ENCODE measurements at regions not wholly inside any gene's neighbourhood (a gene's known extent, or its start where the extent isn't known, plus 50 kb on each side); places are given as distances from the start of the nearest gene placed in this dataset.

GRCh38 chr6:82419132-82419581, 55.5 kb downstream of the TPBG start:
- Histone ChIP-seq H3K9me2 (ENCODE audit: insufficient read depth) (no peaks in the 10 kb centered on the region), H3K36me3 (ENCODE audit: control insufficient read depth in 1 of 2, insufficient read depth in 2 of 2, low read length in 2 of 2) (no peaks in the 10 kb centered on the region), H3K27ac (ENCODE audit: low read depth, low read length) (no peak overlapping the region), H3K79me2 (ENCODE audit: insufficient read depth, low read length) (no peaks in the 10 kb centered on the region), H3K4me1 (ENCODE audit: control insufficient read depth in 1 of 2, insufficient read depth in 2 of 2, low read length in 2 of 2) (no peaks in the 10 kb centered on the region), H3K9ac (ENCODE audit: low read length) (no peak overlapping the region), H3K27me3 (ENCODE audit: insufficient read depth, low read length) (no peaks in the 10 kb centered on the region), H3K9me3 (ENCODE audit: control insufficient read depth in 1 of 2, insufficient read depth in 1 of 2, low read depth in 1 of 2, low read length in 2 of 2) (no peaks in the 10 kb centered on the region), H2AFZ (ENCODE audit: low read depth, low read length, poor library complexity, severe bottlenecking) (no peak overlapping the region), H3K4me2 (ENCODE audit: low read length) (no peak overlapping the region), H4K20me1 (ENCODE audit: insufficient read depth) (no peaks in the 10 kb centered on the region), H3K4me3 (replicated peaks in 1 of 2; ENCODE audit: low read depth in 1 of 2, low read length in 2 of 2) (no peak overlapping the region)
- DNase-seq (ENCODE audit: low read depth, low spot score) (no peak), ATAC-seq (no peak)
- POLR2A ChIA-PET, result no interaction called here
- BruUV-seq (replicated peaks), result no TSS peak
- intact Hi-C loops (cut with micrococcal nuclease), result no loop called here
- CTCF ChIA-PET, result no interaction called here
- no peak for TF ChIP-seq CBX3 (IDR thresholded peaks at IDR 0.05; ENCODE audit: low read depth)
- TF ChIP-seq JUND (IDR thresholded peaks at IDR 0.05), result no peak
- no peak for TF ChIP-seq FOSL1 (IDR thresholded peaks at IDR 0.05; ENCODE audit: low read depth)
- no peak for TF ChIP-seq SP1 (IDR thresholded peaks at IDR 0.05; ENCODE audit: low read depth)
- TF ChIP-seq, protein P1, sequence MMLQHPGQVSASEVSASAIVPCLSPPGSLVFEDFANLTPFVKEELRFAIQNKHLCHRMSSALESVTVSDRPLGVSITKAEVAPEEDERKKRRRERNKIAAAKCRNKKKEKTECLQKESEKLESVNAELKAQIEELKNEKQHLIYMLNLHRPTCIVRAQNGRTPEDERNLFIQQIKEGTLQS (IDR thresholded peaks at IDR 0.05), result no peak
- no peak for TF ChIP-seq RAD21 (IDR thresholded peaks at IDR 0.05; ENCODE audit: low read depth)
- TF ChIP-seq CEBPB (IDR thresholded peaks at IDR 0.05; ENCODE audit: low read depth), result no peak
- no peak for TF ChIP-seq POLR2AphosphoS5 (IDR thresholded peaks at IDR 0.05; ENCODE audit: low read depth, low read length)
- TF ChIP-seq, protein P2, sequence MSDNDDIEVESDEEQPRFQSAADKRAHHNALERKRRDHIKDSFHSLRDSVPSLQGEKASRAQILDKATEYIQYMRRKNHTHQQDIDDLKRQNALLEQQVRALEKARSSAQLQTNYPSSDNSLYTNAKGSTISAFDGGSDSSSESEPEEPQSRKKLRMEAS (IDR thresholded peaks at IDR 0.05), result no peak
- no peak for TF ChIP-seq TCF7L2 (IDR thresholded peaks at IDR 0.05; ENCODE audit: borderline replicate concordance, extremely low read depth, insufficient read depth, insufficient read length)
- TF ChIP-seq ZNF274 (IDR thresholded peaks at IDR 0.05; ENCODE audit: low read depth, low read length), result no peak
- no peak for TF ChIP-seq SRF (IDR thresholded peaks at IDR 0.05; ENCODE audit: low read depth)
- RAD21 ChIA-PET (ENCODE audit: low non-redundant PET in 1 of 2, low total read pairs in 2 of 2, uncharacterized antibody in 2 of 2, unreplicated experiment in 2 of 2), result no interaction called here

DNA sequence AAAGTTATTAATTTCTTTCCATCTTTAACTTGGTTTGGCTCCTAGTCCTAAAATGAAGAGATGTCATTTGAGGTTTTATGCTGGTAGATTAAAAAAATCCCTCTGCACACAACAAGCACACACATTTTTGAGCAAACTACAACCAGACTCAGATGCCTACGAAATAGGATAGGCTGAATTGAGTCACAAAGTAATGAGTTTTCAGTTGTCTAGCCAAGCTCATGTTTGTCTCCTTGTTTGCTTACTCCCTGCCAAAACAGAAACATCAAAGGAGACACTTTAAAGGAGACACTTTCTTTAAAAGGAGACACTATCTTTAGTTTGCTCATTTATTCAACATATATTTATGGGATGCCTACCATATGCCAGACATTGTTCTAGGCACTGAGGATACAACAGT, 56.2 kb downstream of the TPBG start:
- ChIA-PET CTCF (no interaction called here), POLR2A (no interaction called here), RAD21 (ENCODE audit: low non-redundant PET in 1 of 2, low total read pairs in 2 of 2, uncharacterized antibody in 2 of 2, unreplicated experiment in 2 of 2) (no interaction called here)
- Histone ChIP-seq H3K36me3 (ENCODE audit: control insufficient read depth in 1 of 2, insufficient read depth in 2 of 2, low read length in 2 of 2) (no peaks in the 10 kb centered on the region), H2AFZ (ENCODE audit: low read depth, low read length, poor library complexity, severe bottlenecking) (no peak overlapping the region), H3K79me2 (ENCODE audit: insufficient read depth, low read length) (no peaks in the 10 kb centered on the region), H3K4me3 (replicated peaks in 1 of 2; ENCODE audit: low read depth in 1 of 2, low read length in 2 of 2) (no peak overlapping the region), H3K4me2 (ENCODE audit: low read length) (no peak overlapping the region), H3K9me3 (ENCODE audit: control insufficient read depth in 1 of 2, insufficient read depth in 1 of 2, low read depth in 1 of 2, low read length in 2 of 2) (no peaks in the 10 kb centered on the region), H3K27me3 (ENCODE audit: insufficient read depth, low read length) (no peaks in the 10 kb centered on the region), H3K27ac (ENCODE audit: low read depth, low read length) (no peak overlapping the region), H3K9me2 (ENCODE audit: insufficient read depth) (no peaks in the 10 kb centered on the region), H3K9ac (ENCODE audit: low read length) (no peak overlapping the region), H4K20me1 (ENCODE audit: insufficient read depth) (no peaks in the 10 kb centered on the region), H3K4me1 (ENCODE audit: control insufficient read depth in 1 of 2, insufficient read depth in 2 of 2, low read length in 2 of 2) (no peaks in the 10 kb centered on the region)
- ATAC-seq (no peak), DNase-seq (ENCODE audit: low read depth, low spot score) (no peak)
- TF ChIP-seq, protein P3, sequence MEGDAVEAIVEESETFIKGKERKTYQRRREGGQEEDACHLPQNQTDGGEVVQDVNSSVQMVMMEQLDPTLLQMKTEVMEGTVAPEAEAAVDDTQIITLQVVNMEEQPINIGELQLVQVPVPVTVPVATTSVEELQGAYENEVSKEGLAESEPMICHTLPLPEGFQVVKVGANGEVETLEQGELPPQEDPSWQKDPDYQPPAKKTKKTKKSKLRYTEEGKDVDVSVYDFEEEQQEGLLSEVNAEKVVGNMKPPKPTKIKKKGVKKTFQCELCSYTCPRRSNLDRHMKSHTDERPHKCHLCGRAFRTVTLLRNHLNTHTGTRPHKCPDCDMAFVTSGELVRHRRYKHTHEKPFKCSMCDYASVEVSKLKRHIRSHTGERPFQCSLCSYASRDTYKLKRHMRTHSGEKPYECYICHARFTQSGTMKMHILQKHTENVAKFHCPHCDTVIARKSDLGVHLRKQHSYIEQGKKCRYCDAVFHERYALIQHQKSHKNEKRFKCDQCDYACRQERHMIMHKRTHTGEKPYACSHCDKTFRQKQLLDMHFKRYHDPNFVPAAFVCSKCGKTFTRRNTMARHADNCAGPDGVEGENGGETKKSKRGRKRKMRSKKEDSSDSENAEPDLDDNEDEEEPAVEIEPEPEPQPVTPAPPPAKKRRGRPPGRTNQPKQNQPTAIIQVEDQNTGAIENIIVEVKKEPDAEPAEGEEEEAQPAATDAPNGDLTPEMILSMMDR (IDR thresholded peaks at IDR 0.05 in 2 of 3, conservative IDR thresholded peaks at IDR 0.05 in 1 of 3; ENCODE audit: borderline replicate concordance in 1 of 3, insufficient read depth in 1 of 3, low read depth in 2 of 3, low read length in 2 of 3), result no peak
- TF ChIP-seq EGR1 (IDR thresholded peaks at IDR 0.05; ENCODE audit: low read depth), result no peak
- no peak for TF ChIP-seq ZNF274 (IDR thresholded peaks at IDR 0.05; ENCODE audit: low read depth, low read length)
- no peak for TF ChIP-seq SIN3A (IDR thresholded peaks at IDR 0.05; ENCODE audit: low read depth)
- no peak for TF ChIP-seq POLR2A (IDR thresholded peaks at IDR 0.05; ENCODE audit: borderline replicate concordance, extremely low read depth, insufficient read depth, insufficient read length)
- TF ChIP-seq SRF (IDR thresholded peaks at IDR 0.05; ENCODE audit: low read depth), result no peak
- no peak for TF ChIP-seq SP1 (IDR thresholded peaks at IDR 0.05; ENCODE audit: low read depth)
- TF ChIP-seq RAD21 (IDR thresholded peaks at IDR 0.05; ENCODE audit: low read depth), result no peak
- no peak for TF ChIP-seq CBX3 (IDR thresholded peaks at IDR 0.05; ENCODE audit: low read depth)
- TF ChIP-seq EZH2 (IDR thresholded peaks at IDR 0.05), result no peak
- TF ChIP-seq POLR2AphosphoS5 (IDR thresholded peaks at IDR 0.05; ENCODE audit: low read depth, low read length), result no peak
- intact Hi-C loops (cut with micrococcal nuclease), result no loop called here
- no TSS peak for BruUV-seq (replicated peaks)
